ENCODE measurements at regions not wholly inside any gene's neighbourhood (a gene's known extent, or its start where the extent isn't known, plus 50 kb on each side); places are given as distances from the start of the nearest gene placed in this dataset.

DNA sequence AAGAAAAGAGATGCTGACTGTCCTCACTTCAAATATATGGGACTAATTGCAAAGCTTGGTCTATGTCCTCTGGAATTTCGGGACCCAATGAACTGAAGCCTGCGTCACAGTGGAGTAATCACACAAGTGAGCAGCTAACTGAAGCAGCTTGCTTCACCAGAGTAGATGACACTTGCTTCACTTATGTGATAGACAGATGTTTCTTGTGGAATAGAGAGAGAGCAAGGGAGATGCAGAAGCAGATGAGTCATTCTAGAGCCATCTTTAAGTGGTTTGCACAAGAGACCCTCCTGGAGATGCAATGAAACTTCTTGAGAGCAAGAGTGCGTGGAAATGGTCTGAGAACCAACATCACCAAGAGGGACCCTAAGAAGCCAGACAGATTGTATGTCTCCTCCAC is 1537.1 kb upstream of the FLRT2 start:
- TF ChIP-seq, protein P1, sequence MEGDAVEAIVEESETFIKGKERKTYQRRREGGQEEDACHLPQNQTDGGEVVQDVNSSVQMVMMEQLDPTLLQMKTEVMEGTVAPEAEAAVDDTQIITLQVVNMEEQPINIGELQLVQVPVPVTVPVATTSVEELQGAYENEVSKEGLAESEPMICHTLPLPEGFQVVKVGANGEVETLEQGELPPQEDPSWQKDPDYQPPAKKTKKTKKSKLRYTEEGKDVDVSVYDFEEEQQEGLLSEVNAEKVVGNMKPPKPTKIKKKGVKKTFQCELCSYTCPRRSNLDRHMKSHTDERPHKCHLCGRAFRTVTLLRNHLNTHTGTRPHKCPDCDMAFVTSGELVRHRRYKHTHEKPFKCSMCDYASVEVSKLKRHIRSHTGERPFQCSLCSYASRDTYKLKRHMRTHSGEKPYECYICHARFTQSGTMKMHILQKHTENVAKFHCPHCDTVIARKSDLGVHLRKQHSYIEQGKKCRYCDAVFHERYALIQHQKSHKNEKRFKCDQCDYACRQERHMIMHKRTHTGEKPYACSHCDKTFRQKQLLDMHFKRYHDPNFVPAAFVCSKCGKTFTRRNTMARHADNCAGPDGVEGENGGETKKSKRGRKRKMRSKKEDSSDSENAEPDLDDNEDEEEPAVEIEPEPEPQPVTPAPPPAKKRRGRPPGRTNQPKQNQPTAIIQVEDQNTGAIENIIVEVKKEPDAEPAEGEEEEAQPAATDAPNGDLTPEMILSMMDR (IDR thresholded peaks at IDR 0.05) = no peak
- no peak for TF ChIP-seq POLR2AphosphoS5 (IDR thresholded peaks at IDR 0.05)
- no peak for TF ChIP-seq EP300 (IDR thresholded peaks at IDR 0.05)
